Vagina (tissue), 2 donors: ENCODE measurements at regions not wholly inside any gene's neighbourhood (a gene's known extent, or its start where the extent isn't known, plus 50 kb on each side); places are given as distances from the start of the nearest gene placed in this dataset.

Experiments
- DNase-seq, 2 donors: peaks; one replicate each; pipeline ENCODE4 v3.0.0-alpha.2; 2017; ENCODE audit errors: extremely low spot score in 2 of 2
- H3K27ac ChIP-seq: fragments of 200-600 bp; sonication (generic); one replicate; pipeline ENCODE4 v1.5.1; 2019
- H3K27me3 ChIP-seq: fragments of 200-600 bp; sonication (generic); one replicate; pipeline ENCODE4 v1.5.1; 2019
- H3K36me3 ChIP-seq, 2 donors: fragments of 200-600 bp; sonication (generic); one replicate each; pipeline ENCODE4 v1.5.1; 2017 to 2019
- H3K4me1 ChIP-seq: fragments of 200-600 bp; sonication (generic); one replicate; pipeline ENCODE4 v1.5.1; 2019
- H3K4me3 ChIP-seq, 2 donors: fragments of 200-600 bp; sonication (generic); 1 replicate in 1 of 2; 2 replicates in 1 of 2; pipeline ENCODE4 v1.5.1; 2016 to 2019
- H3K9me3 ChIP-seq: fragments of 200-600 bp; sonication (generic); one replicate; pipeline ENCODE4 v1.5.1; 2019
- POLR2A ChIP-seq, 2 donors: fragments of 450-650 bp; IDR thresholded peaks; one replicate each; pipeline ENCODE4 v1.6.1; 2017; ENCODE audit warnings: antibody characterized with exemption in 2 of 2, mild to moderate bottlenecking in 2 of 2, moderate library complexity in 2 of 2
- POLR2AphosphoS5 ChIP-seq, 2 donors: sonication (generic); formaldehyde crosslinking; IDR thresholded peaks; one replicate each; pipeline ENCODE4 v1.9.0; 2017; ENCODE audit warnings: antibody characterized with exemption in 2 of 2, mild to moderate bottlenecking in 2 of 2, low read depth in 1 of 2; ENCODE audit not compliant: insufficient read depth in 1 of 2
- intact Hi-C: fragments of 100-400 bp; cut with DNase I; formaldehyde crosslinking; loops from one replicate; pipeline ENCODE4 v1.15.1; 2023
- TF ChIP-seq, protein P1 (sequence below), 3 experiments: fragments of 450-650 bp in 2 of 3; fragments of 200-600 bp in 1 of 3; sonication (generic) in 1 of 3; IDR thresholded peaks; one replicate each; pipeline ENCODE4 v1.5.1; 2017 to 2019; ENCODE audit warnings: antibody characterized with exemption in 3 of 3, mild to moderate bottlenecking in 2 of 3, moderate library complexity in 2 of 3

DNA sequence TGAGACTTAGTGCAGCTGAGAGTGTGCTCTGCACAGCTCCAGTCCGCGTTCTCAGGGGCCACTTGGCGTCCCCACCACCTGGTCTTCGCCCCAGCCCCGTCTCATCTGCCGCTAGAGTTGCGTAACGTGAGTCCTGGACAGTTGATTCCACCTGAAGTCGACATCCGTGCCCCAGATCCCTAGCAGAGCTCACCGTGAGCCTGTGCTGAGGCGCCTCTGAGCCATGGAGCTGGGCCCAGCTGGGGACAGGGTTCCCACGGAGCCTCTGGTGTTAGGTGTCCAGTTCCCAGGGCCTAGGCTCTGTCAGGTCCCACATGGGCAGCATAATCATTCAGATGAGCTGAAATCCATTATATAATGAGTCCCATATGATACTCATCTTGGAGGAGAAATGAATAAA is 147.1 kb upstream of the SOX1 start:
- Histone ChIP-seq H3K36me3 (no peaks in the 10 kb centered on the region), H3K9me3 (no peaks in the 10 kb centered on the region), H3K4me3 (no peak overlapping the region), H3K27ac (no peak overlapping the region), H3K27me3 (no peaks in the 10 kb centered on the region), H3K4me1 (no peaks in the 10 kb centered on the region)
- no peak for DNase-seq
- TF ChIP-seq, protein P1, sequence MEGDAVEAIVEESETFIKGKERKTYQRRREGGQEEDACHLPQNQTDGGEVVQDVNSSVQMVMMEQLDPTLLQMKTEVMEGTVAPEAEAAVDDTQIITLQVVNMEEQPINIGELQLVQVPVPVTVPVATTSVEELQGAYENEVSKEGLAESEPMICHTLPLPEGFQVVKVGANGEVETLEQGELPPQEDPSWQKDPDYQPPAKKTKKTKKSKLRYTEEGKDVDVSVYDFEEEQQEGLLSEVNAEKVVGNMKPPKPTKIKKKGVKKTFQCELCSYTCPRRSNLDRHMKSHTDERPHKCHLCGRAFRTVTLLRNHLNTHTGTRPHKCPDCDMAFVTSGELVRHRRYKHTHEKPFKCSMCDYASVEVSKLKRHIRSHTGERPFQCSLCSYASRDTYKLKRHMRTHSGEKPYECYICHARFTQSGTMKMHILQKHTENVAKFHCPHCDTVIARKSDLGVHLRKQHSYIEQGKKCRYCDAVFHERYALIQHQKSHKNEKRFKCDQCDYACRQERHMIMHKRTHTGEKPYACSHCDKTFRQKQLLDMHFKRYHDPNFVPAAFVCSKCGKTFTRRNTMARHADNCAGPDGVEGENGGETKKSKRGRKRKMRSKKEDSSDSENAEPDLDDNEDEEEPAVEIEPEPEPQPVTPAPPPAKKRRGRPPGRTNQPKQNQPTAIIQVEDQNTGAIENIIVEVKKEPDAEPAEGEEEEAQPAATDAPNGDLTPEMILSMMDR (IDR thresholded peaks at IDR 0.05), result no peak
- TF ChIP-seq POLR2A (IDR thresholded peaks at IDR 0.05) (no peak), POLR2AphosphoS5 (IDR thresholded peaks at IDR 0.05; ENCODE audit: insufficient read depth in 1 of 2, low read depth in 1 of 2) (no peak)
- intact Hi-C loops, result no loop called here

DNA sequence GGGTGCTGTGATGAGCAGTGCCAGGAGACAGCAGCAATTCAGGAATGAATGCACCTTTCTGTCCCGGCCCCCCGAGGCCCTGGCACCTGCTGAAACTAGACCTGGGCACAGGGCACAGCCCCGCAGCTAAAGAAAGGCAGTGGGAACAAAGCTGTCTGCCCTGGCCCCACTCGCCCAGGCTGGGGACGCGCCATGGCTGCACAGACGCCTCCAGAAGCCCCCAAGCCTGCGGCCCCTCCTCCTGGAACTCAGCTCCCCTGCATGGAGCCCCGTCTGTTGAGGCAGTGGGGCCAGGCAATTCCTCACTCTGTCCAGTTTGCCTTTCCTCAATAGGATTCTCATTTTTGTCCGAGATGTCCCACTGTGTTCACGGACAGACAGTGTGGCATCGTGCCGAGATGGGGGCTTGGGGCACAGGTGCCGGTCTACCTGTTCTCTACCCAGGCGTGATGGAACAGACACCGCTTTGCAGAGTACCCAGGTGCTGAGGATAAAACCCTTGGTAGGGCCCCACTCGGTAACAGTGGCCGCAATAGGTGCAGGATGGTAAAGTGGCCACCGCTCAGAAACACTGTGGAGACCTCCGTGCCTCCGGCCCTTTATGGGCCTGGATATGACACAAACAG is 146.5 kb upstream of the SOX1 start:
- no peaks in the 10 kb centered on the region for H3K36me3 ChIP-seq
- H3K9me3 ChIP-seq, result no peaks in the 10 kb centered on the region
- H3K4me3 ChIP-seq, result no peak overlapping the region
- intact Hi-C loops, result no loop called here
- TF ChIP-seq, protein P1 (IDR thresholded peaks at IDR 0.05), result no peak
- TF ChIP-seq POLR2AphosphoS5 (IDR thresholded peaks at IDR 0.05; ENCODE audit: insufficient read depth in 1 of 2, low read depth in 1 of 2) (no peak), POLR2A (IDR thresholded peaks at IDR 0.05) (no peak)
- no peaks in the 10 kb centered on the region for H3K27me3 ChIP-seq
- no peak for DNase-seq
- no peaks in the 10 kb centered on the region for H3K4me1 ChIP-seq
- no peak overlapping the region for H3K27ac ChIP-seq

DNA sequence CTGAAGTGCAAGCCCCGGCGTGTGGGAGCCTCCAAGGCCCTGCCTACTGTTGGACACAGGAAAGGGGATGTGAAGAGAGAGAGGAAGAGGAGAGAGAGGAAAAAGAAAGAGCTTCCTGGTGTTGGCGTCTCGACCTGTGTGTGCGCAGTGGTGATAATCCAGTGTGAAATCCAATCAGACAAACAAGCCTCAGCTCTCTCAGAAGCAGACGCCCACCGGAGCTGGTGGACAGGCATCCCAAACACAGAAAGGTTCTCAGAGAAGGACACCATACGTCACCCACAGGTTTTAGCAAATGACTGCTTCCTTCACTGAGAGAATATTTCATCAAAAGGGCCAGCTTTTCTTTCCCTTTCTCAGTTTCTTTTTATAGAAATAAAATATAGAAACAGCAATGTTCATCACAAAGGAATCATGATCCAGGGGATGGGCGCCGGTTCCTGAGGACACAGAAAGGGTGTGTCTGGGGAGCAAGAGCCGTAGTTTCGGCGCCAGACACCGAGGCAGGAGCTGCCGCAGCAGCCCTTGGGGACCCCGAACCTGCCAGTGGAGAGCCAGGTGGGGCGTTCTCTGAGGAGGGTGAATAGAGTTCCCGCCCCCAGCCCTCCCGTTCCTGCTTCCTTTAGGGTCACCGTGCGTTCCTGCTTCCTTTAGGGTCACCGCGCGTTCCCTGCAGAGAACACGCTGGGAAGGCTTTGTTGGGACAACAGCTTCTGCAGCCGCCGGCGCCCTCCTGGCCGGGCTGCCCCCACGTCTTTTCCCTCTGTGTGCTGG is 145.8 kb upstream of the SOX1 start:
- Histone ChIP-seq H3K36me3 (no peaks in the 10 kb centered on the region), H3K4me3 (no peak overlapping the region), H3K9me3 (no peaks in the 10 kb centered on the region), H3K27me3 (no peaks in the 10 kb centered on the region), H3K4me1 (no peaks in the 10 kb centered on the region), H3K27ac (no peak overlapping the region)
- DNase-seq, result no peak
- TF ChIP-seq POLR2AphosphoS5 (IDR thresholded peaks at IDR 0.05; ENCODE audit: insufficient read depth in 1 of 2, low read depth in 1 of 2) (no peak), POLR2A (IDR thresholded peaks at IDR 0.05) (no peak)
- TF ChIP-seq, protein P1 (IDR thresholded peaks at IDR 0.05), result no peak
- intact Hi-C loops, result no loop called here

DNA sequence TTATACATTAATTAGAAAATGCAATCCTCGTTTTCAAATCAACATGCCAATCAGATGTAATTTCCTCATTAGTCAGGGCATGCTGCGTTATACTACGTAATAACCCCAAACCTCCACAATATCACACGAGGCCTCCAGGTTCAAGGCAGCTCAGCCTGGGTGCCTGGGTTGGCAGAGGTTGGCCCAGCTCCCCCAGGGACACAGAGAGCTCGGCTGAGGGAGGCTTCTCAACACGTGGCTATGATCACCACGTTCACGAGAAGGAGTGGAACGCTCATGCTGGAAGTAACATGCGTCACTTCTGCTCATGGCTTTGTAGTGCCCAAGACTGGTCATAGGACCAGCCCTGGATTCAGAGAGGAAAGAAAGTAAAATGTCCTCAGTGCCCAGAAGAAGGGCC is 144.9 kb upstream of the SOX1 start:
- Histone ChIP-seq H3K4me3 (no peak overlapping the region), H3K4me1 (no peaks in the 10 kb centered on the region), H3K27me3 (no peaks in the 10 kb centered on the region), H3K27ac (no peak overlapping the region), H3K9me3 (no peaks in the 10 kb centered on the region), H3K36me3 (no peaks in the 10 kb centered on the region)
- TF ChIP-seq POLR2AphosphoS5 (IDR thresholded peaks at IDR 0.05; ENCODE audit: insufficient read depth in 1 of 2, low read depth in 1 of 2) (no peak), POLR2A (IDR thresholded peaks at IDR 0.05) (no peak)
- TF ChIP-seq, protein P1 (IDR thresholded peaks at IDR 0.05), result no peak
- intact Hi-C loops, result no loop called here
- no peak for DNase-seq

DNA sequence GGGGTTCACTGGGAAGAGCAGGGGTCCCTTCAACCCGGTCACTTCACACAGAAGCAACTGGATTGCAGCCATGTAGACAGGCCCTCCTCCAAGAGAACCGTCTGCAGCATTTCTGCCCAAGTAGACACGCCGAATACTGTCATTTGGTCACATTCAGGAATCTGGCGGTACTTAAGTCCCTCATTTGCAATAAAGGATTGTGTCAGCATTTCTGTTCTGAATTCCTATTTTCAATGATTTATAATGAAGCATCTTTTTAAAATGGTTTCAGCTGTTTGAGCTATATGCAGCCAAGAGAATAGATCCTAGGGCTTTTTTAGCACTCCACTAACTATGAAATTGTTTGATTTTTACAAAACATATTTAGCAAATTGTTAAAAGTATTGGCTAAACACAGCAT is 143.5 kb upstream of the SOX1 start:
- Histone ChIP-seq H3K9me3 (no peaks in the 10 kb centered on the region), H3K27ac (no peak overlapping the region), H3K4me3 (no peak overlapping the region), H3K27me3 (no peaks in the 10 kb centered on the region), H3K4me1 (no peaks in the 10 kb centered on the region), H3K36me3 (no peaks in the 10 kb centered on the region)
- no peak for TF ChIP-seq POLR2AphosphoS5 (IDR thresholded peaks at IDR 0.05; ENCODE audit: insufficient read depth in 1 of 2, low read depth in 1 of 2)
- intact Hi-C loops, result no loop called here
- no peak for DNase-seq
